AG04450 (cell line): ENCODE measurements at regions not wholly inside any gene's neighbourhood (a gene's known extent, or its start where the extent isn't known, plus 50 kb on each side); places are given as distances from the start of the nearest gene placed in this dataset.
"Not testable (repeated sequence)": the region's sequence is repeated elsewhere in the genome, so short reads cannot be mapped to it uniquely, and the experiment has no call there.

Experiments
- CTCF ChIA-PET: fragments of 300-600, 350-600 bp; formaldehyde crosslinking; extraction: SDS; loops from one replicate; lab custom pipeline; 2022; ENCODE audit warnings: antibody characterized with exemption, inconsistent platforms; lab: Charles Lee
- POLR2A ChIA-PET: fragments of 350-600 bp; formaldehyde crosslinking; extraction: SDS; loops from one replicate; lab custom pipeline; 2021; ENCODE audit warnings: antibody characterized with exemption, inconsistent platforms; lab: Yijun Ruan, JAX
- DNase-seq: peaks from one replicate; pipeline ENCODE4 v3.0.0-alpha.2; 2011; ENCODE audit warnings: low read depth, low spot score
- H3K27ac ChIP-seq: one replicate; pipeline ENCODE4 v1.5.1; 2012; ENCODE audit warnings: low read depth, low read length, control low read depth
- H3K27me3 ChIP-seq: one replicate; pipeline ENCODE4 v1.6.0; 2012; ENCODE audit warnings: low read length; ENCODE audit not compliant: control insufficient read depth, insufficient read depth
- H3K4me3 ChIP-seq: 2 replicates; pipeline ENCODE4 v1.5.1; 2011; ENCODE audit warnings: mild to moderate bottlenecking, low read depth, low read length, control low read depth
- H3K9me3 ChIP-seq: 2 replicates; pipeline ENCODE4 v1.5.1; 2012; ENCODE audit warnings: low read length; ENCODE audit not compliant: control insufficient read depth, insufficient read depth
- TF ChIP-seq, protein P1 (sequence below): IDR thresholded peaks from 2 replicates; pipeline ENCODE4 v1.5.1; 2011; ENCODE audit warnings: low read depth, low read length, control low read depth, inconsistent platforms

DNA sequence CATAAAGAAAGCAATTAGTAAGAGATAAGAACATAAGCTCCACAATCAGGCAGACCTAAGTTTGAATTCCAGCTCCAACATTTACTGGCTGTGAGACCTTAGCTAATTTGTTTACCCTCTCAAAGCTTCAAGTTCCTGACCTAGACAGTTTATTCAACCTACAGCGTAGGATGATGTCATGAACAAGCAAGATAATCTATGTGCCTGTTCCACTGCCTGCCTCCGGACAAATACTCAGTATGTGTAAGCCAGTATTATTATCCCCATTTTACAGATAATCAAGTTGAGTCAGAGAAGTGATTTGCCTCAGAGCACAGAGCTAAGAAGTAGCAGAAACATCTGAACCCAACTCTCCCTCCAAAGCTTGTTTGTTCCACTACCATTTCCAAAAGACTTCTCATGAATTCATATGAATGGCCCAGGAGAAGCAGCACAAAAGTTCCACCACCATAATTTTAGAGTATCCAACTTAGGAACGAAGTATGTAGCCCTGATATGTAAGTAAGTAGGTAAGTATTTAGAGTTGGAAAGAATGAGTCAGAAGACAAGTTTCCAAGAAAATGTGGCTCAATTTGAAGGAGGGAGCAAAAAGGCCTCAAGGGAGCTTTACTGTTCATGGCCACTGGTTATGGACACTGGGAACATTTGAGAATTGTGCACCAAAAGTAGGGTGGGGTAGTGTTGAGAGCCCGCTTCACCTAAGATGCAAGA lies 398.2 kb downstream of the NFIB start:
- TF ChIP-seq, protein P1, sequence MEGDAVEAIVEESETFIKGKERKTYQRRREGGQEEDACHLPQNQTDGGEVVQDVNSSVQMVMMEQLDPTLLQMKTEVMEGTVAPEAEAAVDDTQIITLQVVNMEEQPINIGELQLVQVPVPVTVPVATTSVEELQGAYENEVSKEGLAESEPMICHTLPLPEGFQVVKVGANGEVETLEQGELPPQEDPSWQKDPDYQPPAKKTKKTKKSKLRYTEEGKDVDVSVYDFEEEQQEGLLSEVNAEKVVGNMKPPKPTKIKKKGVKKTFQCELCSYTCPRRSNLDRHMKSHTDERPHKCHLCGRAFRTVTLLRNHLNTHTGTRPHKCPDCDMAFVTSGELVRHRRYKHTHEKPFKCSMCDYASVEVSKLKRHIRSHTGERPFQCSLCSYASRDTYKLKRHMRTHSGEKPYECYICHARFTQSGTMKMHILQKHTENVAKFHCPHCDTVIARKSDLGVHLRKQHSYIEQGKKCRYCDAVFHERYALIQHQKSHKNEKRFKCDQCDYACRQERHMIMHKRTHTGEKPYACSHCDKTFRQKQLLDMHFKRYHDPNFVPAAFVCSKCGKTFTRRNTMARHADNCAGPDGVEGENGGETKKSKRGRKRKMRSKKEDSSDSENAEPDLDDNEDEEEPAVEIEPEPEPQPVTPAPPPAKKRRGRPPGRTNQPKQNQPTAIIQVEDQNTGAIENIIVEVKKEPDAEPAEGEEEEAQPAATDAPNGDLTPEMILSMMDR: no peak
- no peak for DNase-seq
- Histone ChIP-seq H3K27ac (no peak overlapping the region), H3K9me3 (no peaks in the 10 kb centered on the region), H3K27me3 (peaks cover 6% of the 10 kb centered on the region), H3K4me3 (no peak overlapping the region)
- CTCF ChIA-PET: no interaction called here
- POLR2A ChIA-PET: no interaction called here

DNA sequence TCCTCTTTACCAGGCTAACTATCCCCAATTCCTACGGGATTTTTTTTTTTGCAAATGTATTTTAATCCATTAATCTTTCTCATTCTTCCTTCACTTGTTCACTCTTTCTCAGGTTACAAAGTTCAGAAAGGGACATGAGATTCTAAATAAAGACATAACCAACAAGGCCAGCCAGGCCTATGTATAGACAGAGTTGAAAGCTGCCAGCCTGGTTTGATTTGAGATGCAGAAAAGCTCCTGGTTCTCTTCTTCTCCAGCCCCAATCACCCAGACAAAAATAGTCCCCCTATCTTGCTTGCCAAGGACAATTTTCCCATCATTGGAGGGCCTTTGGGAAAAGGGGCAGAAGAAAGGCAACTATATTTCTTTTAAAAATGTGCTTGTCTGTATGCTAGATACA lies 398.8 kb downstream of the NFIB start:
- no peak for DNase-seq
- POLR2A ChIA-PET: no interaction called here
- CTCF ChIA-PET: no interaction called here

DNA sequence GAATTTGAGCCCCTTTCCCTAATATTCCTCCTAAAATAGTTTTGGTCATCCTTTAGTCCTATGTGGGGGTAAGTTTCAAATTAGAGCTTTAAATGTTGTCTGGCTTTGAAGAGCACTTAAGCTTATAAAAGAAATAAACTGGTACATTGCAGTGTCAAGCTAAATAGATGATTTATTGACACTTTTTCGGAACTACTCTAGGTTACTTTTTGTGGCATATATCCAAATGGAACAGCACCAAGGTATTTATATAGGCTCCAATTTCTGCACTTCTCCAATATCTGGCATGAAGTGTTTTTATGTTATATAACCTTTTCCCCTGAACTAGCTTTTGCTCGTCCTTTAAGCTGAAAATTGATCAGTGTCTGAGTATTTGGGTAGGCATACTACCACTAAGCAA lies 402.5 kb downstream of the NFIB start:
- Histone ChIP-seq H3K9me3 (no peaks in the 10 kb centered on the region), H3K4me3 (no peak overlapping the region), H3K27ac (no peak overlapping the region), H3K27me3 (peaks cover 6% of the 10 kb centered on the region)
- TF ChIP-seq, protein P1: no peak
- POLR2A ChIA-PET: no interaction called here
- no peak for DNase-seq
- CTCF ChIA-PET: no interaction called here

More for the DNA sequence above, 398.8 kb downstream of the NFIB start:
- peaks cover 6% of the 10 kb centered on the region for H3K27me3 ChIP-seq
- TF ChIP-seq, protein P1: no peak
- no peak overlapping the region for H3K4me3 ChIP-seq
- H3K9me3 ChIP-seq: no peaks in the 10 kb centered on the region
- no peak overlapping the region for H3K27ac ChIP-seq

DNA sequence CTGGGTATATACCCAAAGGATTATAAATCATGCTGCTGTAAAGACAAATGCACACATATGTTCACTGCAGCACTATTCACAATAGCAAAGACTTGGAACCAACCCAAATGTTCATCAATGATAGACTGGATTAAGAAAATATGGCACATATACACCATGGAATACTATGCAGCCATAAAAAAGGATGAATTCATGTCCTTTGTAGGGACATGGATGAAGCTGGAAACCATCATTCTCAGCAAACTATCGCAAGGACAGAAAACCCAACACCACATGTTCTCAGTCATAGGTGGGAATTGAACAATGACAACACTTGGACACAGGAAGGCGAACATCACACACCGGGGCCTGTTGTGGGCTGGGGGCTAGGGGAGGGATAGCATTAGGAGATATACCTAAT lies 406.1 kb downstream of the NFIB start:
- H3K27me3 ChIP-seq, H3K27ac ChIP-seq, DNase-seq, POLR2A ChIA-PET, H3K9me3 ChIP-seq, CTCF ChIA-PET, H3K4me3 ChIP-seq: not testable (repeated sequence)

DNA sequence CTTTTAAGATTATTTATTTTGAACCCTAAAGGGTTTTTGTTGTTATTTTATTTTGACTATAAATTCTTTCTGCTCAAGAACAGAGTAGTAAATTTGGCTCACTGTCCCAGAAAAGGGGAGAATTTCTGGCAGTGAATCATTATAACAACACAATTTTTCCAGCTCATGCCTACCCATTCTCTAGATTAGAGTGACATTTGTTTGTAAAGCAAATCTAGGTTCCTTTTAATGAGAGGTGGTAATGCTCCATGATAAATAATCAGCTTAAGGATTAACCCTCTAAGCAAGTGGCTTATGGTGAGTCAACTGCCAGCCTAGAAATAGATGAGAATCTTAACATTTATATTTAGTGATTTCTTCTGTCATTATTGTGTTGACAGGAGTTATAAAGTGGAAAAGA lies 409.2 kb downstream of the NFIB start:
- CTCF ChIA-PET: no interaction called here
- no peak for DNase-seq
- Histone ChIP-seq H3K27ac (no peak overlapping the region), H3K27me3 (no peaks in the 10 kb centered on the region), H3K4me3 (no peak overlapping the region), H3K9me3 (no peaks in the 10 kb centered on the region)
- TF ChIP-seq, protein P1: no peak
- POLR2A ChIA-PET: no interaction called here
